GM18861 (cell line): ENCODE measurements at regions not wholly inside any gene's neighbourhood (a gene's known extent, or its start where the extent isn't known, plus 50 kb on each side); places are given as distances from the start of the nearest gene placed in this dataset.
"Not testable (repeated sequence)": the region's sequence is repeated elsewhere in the genome, so short reads cannot be mapped to it uniquely, and the experiment has no call there.

Source experiments
- ATAC-seq: cut with Tn5 transposase; IDR thresholded peaks from one replicate; pipeline ENCODE4 v1.9.1; 2021; ENCODE audit not compliant: unreplicated experiment

GRCh38 chr2:150681120-150681804, 193.8 kb upstream of the RND3 start:
- no peak for ATAC-seq

DNA sequence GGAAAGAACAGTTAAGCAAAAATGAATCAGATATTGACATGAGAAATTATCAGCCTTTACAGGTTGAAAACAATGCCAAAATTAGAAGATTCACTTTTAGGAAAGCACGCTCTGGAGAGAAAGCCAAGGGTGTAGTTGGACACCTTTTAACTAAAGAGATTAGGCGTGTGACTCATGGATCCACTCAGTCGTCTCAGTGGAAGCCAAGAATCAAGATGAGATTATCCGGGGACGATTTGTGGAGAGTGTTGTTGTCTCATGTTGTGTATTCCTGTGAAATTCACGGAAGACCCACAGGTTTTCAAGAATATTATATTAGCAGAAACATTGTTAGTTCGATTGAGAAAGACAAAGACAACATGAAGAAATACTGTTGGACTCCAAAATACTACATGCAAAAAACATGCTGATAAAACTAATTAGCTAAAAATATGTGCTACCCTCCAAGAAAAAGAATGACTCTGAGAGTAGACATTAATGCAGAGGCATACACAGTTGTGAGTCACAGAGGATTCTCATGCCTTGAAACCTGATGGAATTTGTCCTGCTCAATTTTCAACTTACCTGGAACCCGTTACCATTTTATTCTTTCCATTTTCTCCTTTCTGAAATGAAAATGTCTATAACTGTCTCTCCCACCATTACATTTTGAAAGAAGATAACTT, 192.1 kb upstream of the RND3 start:
- ATAC-seq = no peak

DNA sequence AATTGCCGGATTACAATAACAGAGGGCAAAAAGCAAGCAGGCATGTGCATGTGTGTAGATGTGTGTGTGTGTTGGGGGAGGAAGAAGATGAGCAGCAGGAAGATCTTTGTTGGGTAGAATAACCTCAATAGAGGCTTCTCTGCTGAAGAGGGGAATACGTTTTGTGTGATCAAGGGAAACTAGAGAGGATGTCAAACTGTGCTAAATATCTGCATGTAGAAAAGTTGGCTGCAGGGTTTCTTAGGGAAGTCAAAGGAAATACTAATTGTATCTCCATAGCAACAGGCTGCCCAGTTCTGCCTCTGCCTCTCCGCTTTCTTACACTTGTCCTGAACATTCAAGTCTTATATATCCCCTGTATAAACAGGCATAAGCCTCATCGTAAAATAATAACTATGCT, 190.1 kb upstream of the RND3 start:
- ATAC-seq = no peak

GRCh38 chr2:150676747-150677383, 189.4 kb upstream of the RND3 start:
- no peak for ATAC-seq

DNA sequence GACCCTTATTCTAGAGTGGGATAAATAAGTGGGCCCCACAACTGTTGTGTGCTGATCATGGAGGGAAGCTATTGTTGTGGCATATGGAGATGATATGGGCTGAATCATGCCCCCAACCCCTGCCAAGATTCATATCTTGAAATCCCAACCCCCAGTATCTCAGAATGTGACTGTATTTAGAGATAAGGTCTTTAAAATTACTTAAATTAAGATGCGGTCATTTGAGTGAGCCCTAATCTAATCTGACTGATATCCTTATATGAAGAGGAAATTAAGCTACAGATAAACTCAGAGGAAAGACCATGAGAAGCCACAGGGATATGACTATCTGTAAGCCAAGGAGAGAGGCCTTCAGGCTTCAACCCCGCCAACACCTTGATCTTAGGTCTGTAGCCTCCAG, 188.3 kb upstream of the RND3 start:
- no peak for ATAC-seq

GRCh38 chr2:150674283-150674682, 186.8 kb upstream of the RND3 start:
- ATAC-seq = no peak

GRCh38 chr2:150672311-150672710, 184.8 kb upstream of the RND3 start:
- ATAC-seq = no peak

DNA sequence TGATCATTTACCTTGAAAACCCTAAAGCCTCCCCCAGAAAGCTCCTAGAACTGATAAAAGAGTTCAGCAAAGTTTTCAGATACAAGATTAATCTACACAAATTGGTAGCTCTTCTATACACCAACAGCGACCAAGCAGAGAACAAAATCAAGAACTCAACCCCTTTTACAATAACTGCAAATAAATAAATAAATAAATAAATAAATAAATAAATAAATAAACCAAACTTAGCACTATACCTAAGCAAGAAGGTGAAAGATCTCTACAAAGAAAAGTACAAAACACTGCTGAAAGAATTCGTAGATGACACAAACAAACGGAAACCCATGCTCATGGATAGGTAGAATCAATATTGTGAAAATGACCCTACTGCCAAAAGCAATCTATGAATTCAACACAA, 182.0 kb upstream of the RND3 start:
- no peak for ATAC-seq

- ATAC-seq = not testable (repeated sequence)
Measured at GRCh38 chr2:150667039-150667438, 179.6 kb upstream of the RND3 start.

- ATAC-seq = no peak
Measured at GRCh38 chr2:150663143-150663542, 175.7 kb upstream of the RND3 start.

GRCh38 chr2:150656002-150656401, 168.5 kb upstream of the RND3 start:
- no peak for ATAC-seq

GRCh38 chr2:150653351-150653750, 165.9 kb upstream of the RND3 start:
- no peak for ATAC-seq

- ATAC-seq = no peak
Measured at GRCh38 chr2:150647943-150648342, 160.5 kb upstream of the RND3 start.

DNA sequence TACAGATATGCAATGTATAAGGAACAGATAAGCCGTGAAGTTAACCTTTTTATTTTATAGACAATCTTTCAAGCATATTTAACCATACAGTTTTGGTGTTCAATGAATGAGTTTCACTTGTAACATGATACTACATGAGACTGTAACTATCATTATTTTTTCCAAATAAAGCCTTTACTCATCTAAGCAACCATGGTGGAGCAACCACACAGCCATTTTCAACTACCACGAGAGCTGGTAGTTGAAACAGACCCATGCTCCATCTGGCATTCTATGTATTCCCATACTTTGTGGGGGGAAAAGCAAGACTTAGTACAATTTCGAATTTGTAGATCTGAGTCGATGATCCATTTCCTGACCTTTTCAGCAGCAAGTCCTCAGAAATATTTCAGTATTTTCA, 159.3 kb upstream of the RND3 start:
- no peak for ATAC-seq

DNA sequence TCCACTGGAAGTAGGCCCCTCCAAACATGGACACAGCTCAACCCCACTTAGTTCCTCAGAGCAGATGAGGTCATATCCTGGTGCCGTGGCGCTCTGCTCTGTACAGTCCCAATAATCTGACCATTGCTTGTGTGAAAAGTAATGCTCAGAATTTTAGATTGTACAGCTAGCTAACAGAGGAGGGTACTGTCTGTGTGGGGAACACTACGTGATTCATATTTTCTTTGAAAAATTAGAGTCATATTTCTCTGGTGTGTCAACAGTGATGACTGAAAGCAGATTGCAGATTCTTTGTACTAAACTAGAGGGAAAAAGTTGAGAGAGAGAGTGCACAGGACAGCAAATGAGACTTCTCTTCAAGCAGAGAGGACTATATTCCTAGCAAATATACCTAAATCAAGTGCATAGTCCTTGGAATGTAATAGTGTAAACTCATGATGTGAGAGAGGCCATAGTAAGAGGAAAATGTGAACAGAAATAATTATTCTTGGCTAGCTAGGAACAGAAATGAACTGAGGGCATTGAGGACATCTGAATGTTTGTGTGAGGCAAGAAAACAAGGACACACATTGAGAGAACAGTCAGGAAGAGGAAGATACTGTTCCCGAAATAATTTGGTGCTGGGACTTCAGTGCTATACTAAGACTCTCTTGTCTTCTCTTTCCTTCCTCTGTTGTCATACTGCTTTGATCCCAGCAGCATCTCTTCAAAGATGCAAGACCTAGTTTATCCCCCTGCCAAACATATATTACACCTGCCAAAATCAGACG, 157.0 kb upstream of the RND3 start:
- no peak for ATAC-seq

- ATAC-seq = no peak
Measured at GRCh38 chr2:150643114-150643725, 155.8 kb upstream of the RND3 start.

- ATAC-seq = no peak
Measured at GRCh38 chr2:150640039-150640438, 152.6 kb upstream of the RND3 start.

GRCh38 chr2:150639383-150639782, 151.9 kb upstream of the RND3 start:
- ATAC-seq = no peak

DNA sequence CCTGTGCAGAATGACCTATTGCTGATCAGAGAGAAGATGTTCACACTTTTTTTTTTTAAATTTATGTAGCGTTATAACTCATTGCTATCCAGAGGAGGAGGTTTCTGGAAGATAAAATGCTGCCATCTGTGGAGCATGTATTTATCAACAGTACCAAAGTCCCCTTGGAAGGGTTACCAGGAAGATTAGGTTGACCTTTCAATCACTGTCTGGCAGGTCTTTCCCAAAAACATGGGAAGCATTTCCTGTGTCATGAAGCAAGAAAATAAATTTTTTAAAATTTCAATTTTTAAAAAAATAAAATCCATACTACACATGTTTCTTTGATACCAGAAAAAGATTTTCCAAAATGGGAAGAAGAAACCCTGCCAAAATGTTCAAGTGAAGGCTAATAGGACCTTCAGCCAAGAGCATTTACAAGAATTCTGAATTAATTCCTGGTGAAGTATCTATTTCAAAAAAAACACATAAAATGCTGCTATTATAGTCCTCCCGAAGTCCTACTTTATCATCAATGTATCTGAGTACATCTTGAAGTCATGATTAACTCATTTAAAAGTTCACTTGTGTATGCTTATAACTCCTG, 143.9 kb upstream of the RND3 start:
- ATAC-seq = no peak

DNA sequence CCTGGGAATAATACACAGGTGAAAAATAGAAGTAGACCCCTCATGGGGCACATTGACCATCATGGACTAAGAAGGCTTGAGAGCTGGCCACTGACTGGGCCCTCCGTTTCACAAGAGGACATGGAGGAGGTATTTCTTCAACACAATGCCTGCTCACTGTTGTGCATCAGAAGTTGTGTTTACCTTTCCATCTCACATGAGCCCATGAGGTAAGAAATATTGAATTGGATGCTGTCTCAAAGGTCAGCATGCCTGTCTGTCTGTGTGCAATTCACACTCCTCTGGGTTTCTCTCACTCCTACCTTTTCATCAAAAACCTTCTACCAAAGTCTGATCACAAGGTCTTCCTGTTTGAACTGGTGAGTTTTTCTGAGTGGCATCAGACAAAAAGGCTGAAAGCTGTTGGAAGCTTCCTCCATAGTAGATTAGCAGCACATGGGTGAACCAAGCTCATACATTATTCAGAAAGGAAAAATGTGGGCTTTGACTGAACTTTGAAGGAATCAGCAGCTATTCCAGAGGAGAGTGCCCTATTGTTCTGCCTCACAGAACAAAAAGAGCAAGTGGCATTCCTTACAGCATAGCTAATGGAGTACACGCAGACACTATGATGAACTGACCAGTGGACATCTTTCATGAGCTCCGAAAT, 143.2 kb upstream of the RND3 start:
- no peak for ATAC-seq
